ENCODE measurements at regions not wholly inside any gene's neighbourhood (a gene's known extent, or its start where the extent isn't known, plus 50 kb on each side); places are given as distances from the start of the nearest gene placed in this dataset.

- TF ChIP-seq CTCF (IDR thresholded peaks at IDR 0.05) = no peak
- DNase-seq (no peak), ATAC-seq (peak; percentile 9 to 76 (median 44))
- intact Hi-C loops (cut with DNase I) = no loop called here
- Histone ChIP-seq H3K36me3 (no peaks in the 10 kb centered on the region), H3K4me3 (no peak overlapping the region), H3K27me3 (no peaks in the 10 kb centered on the region), H3K4me1 (peaks cover 14 to 42% (median 24%) of the 10 kb centered on the region in 9 donors), H3K9me3 (no peaks in the 10 kb centered on the region), H3K27ac (peak overlapping the region; percentile 65 to 92 (median 86))
- WGBS, 2 donors = 51 to 63% methylated on average over 5 of the region's 5 CpGs
These were observed 509.7 kb upstream of the PODXL start for GRCh38 chr7:132065989-132066603.

GRCh38 chr7:132065193-132065988 is 509.0 kb upstream of the PODXL start:
- Histone ChIP-seq H3K9me3 (no peaks in the 10 kb centered on the region), H3K4me3 (no peak overlapping the region), H3K4me1 (peaks cover 14 to 42% (median 24%) of the 10 kb centered on the region in 9 donors), H3K27ac (peak overlapping the region; percentile 65 to 92 (median 86)), H3K36me3 (no peaks in the 10 kb centered on the region), H3K27me3 (no peaks in the 10 kb centered on the region)
- no peak for TF ChIP-seq CTCF (IDR thresholded peaks at IDR 0.05)
- peak in 1 of 2 donors; percentile 63 for DNase-seq
- ATAC-seq = peak; percentile 82 to 94 (median 88)
- WGBS, 2 donors = 38 to 40% methylated on average over 8 of the region's 8 CpGs
- intact Hi-C loops (cut with DNase I) = no loop called here

- no peaks in the 10 kb centered on the region for H3K27me3 ChIP-seq
- H3K36me3 ChIP-seq = no peaks in the 10 kb centered on the region
- H3K27ac ChIP-seq = no peak overlapping the region
- DNase-seq (no peak), ATAC-seq (no peak)
- peaks cover 14 to 42% (median 24%) of the 10 kb centered on the region in 9 donors for H3K4me1 ChIP-seq
- intact Hi-C loops (cut with DNase I) = no loop called here
- TF ChIP-seq CTCF (IDR thresholded peaks at IDR 0.05) = no peak
- H3K9me3 ChIP-seq = no peaks in the 10 kb centered on the region
- H3K4me3 ChIP-seq = no peak overlapping the region
- WGBS, 2 donors = 88% methylated on average over 7 of the region's 7 CpGs
These were observed 507.4 kb upstream of the PODXL start for GRCh38 chr7:132063800-132064199.

- DNase-seq (no peak), ATAC-seq (no peak)
- whole genome bisulfite sequencing, 2 donors = 88 to 93% methylated on average over 2 of the region's 2 CpGs
These were observed 505.5 kb upstream of the PODXL start for GRCh38 chr7:132061937-132062336.

More at GRCh38 chr7:132061937-132062336, 505.5 kb upstream of the PODXL start:
- intact Hi-C loops (cut with DNase I) = no loop called here
- H3K27ac ChIP-seq = no peak overlapping the region
- H3K9me3 ChIP-seq = peaks cover 0 to 11% (median 0%) of the 10 kb centered on the region in 11 donors
- H3K4me1 ChIP-seq = peaks cover 10 to 28% (median 20%) of the 10 kb centered on the region in 9 donors
- no peaks in the 10 kb centered on the region for H3K36me3 ChIP-seq
- no peak for TF ChIP-seq CTCF (IDR thresholded peaks at IDR 0.05)
- H3K27me3 ChIP-seq = no peaks in the 10 kb centered on the region
- no peak overlapping the region for H3K4me3 ChIP-seq
